K562 (cell line): ENCODE measurements at regions not wholly inside any gene's neighbourhood (a gene's known extent, or its start where the extent isn't known, plus 50 kb on each side); places are given as distances from the start of the nearest gene placed in this dataset.

ENCODE experiments used
- ARID4B ChIP-seq: sonication (generic); formaldehyde crosslinking; IDR thresholded peaks from 2 replicates; pipeline ENCODE4 v1.8.0; 2022; ENCODE audit warnings: mild to moderate bottlenecking, missing genetic modification reagents
- ASH1L ChIP-seq: fragments of 450-650 bp; IDR thresholded peaks from 2 replicates; pipeline ENCODE4 v1.6.1; 2018; ENCODE audit warnings: borderline replicate concordance, mild to moderate bottlenecking, low read depth; ENCODE audit not compliant: partially characterized antibody
- CEBPB ChIP-seq: fragments of 450-650 bp; IDR thresholded peaks from 2 replicates; pipeline ENCODE4 v1.6.1; 2016; ENCODE audit warnings: missing genetic modification characterization, missing compliant biosample characterization
- CHAMP1 ChIP-seq: fragments of 450-650 bp; IDR thresholded peaks from 2 replicates; pipeline ENCODE4 v1.6.1; 2016; ENCODE audit warnings: mild to moderate bottlenecking
- ESRRA ChIP-seq: fragments of 450-650 bp; IDR thresholded peaks from 2 replicates; pipeline ENCODE4 v1.6.1; 2014; ENCODE audit warnings: low read depth, mild to moderate bottlenecking, moderate library complexity, borderline replicate concordance
- FOXO4 ChIP-seq: fragments of 450-650 bp; formaldehyde crosslinking; IDR thresholded peaks from 2 replicates; pipeline ENCODE4 v1.4.0; 2020; ENCODE audit warnings: mild to moderate bottlenecking, moderate library complexity
- MAZ ChIP-seq, 2 experiments: fragments of 450-650 bp in 1 of 2; sonication (generic) in 1 of 2; formaldehyde crosslinking; IDR thresholded peaks in 1 of 2; conservative IDR thresholded peaks in 1 of 2; 2 replicates each; pipeline versions ENCODE4 v1.4.0 to v1.5.0; 2020; ENCODE audit warnings: mild to moderate bottlenecking in 1 of 2, missing genetic modification reagents in 1 of 2
- MTA2 ChIP-seq: fragments of 450-650 bp; IDR thresholded peaks from 2 replicates; pipeline ENCODE4 v1.6.1; 2016; ENCODE audit warnings: low read depth
- NFE2 ChIP-seq: IDR thresholded peaks from 2 replicates; pipeline ENCODE4 v1.6.1; 2014; ENCODE audit warnings: antibody characterized with exemption, low read depth
- PCBP1 ChIP-seq: fragments of 200-400 bp; formaldehyde crosslinking; IDR thresholded peaks from 2 replicates; pipeline ENCODE4 v1.6.1; 2018; ENCODE audit warnings: mild to moderate bottlenecking, low read depth, low read length; ENCODE audit not compliant: poor library complexity, severe bottlenecking
- THRA ChIP-seq: fragments of 450-650 bp; IDR thresholded peaks from 2 replicates; pipeline ENCODE4 v1.6.1; 2017; ENCODE audit warnings: mild to moderate bottlenecking, moderate library complexity
- ZNF584 ChIP-seq: fragments of 200-800 bp; sonication (Bioruptor generic); IDR thresholded peaks from 2 replicates; pipeline ENCODE4 v1.6.1; 2016; ENCODE audit warnings: low read depth, mild to moderate bottlenecking, missing genetic modification characterization, missing compliant biosample characterization
- TF ChIP-seq, protein P1 (sequence below): fragments of 200-800 bp; sonication (Bioruptor generic); IDR thresholded peaks from 2 replicates; pipeline ENCODE4 v1.6.1; 2016; ENCODE audit warnings: missing genetic modification characterization, missing compliant biosample characterization

DNA sequence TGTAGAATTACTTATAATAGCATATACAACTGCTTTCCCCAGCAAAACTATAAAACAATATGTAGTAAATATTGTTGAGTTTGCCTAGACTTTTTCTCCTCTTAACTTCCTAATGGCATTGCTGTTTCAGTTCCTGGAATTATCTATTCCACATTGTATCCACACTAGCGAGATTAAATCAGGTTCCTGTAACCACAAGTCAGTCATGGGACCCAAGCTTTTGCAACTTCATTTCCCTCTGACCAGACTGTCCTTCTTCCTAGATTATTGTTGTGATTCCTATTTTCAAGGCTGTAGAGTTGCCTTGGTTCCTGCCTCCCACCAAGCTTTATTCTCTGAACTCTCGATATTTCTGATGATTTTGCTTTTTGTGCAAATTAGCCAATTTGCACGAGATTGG, 173.3 kb upstream of the ZNF804B start (continued):
- no peak for TF ChIP-seq NFE2
- TF ChIP-seq ZNF584 (CRISPR knock-in tag): no peak
- no peak for TF ChIP-seq ARID4B
- no peak for TF ChIP-seq FOXO4 (CRISPR knock-in tag)
- no peak for TF ChIP-seq ASH1L
- TF ChIP-seq, protein P1, sequence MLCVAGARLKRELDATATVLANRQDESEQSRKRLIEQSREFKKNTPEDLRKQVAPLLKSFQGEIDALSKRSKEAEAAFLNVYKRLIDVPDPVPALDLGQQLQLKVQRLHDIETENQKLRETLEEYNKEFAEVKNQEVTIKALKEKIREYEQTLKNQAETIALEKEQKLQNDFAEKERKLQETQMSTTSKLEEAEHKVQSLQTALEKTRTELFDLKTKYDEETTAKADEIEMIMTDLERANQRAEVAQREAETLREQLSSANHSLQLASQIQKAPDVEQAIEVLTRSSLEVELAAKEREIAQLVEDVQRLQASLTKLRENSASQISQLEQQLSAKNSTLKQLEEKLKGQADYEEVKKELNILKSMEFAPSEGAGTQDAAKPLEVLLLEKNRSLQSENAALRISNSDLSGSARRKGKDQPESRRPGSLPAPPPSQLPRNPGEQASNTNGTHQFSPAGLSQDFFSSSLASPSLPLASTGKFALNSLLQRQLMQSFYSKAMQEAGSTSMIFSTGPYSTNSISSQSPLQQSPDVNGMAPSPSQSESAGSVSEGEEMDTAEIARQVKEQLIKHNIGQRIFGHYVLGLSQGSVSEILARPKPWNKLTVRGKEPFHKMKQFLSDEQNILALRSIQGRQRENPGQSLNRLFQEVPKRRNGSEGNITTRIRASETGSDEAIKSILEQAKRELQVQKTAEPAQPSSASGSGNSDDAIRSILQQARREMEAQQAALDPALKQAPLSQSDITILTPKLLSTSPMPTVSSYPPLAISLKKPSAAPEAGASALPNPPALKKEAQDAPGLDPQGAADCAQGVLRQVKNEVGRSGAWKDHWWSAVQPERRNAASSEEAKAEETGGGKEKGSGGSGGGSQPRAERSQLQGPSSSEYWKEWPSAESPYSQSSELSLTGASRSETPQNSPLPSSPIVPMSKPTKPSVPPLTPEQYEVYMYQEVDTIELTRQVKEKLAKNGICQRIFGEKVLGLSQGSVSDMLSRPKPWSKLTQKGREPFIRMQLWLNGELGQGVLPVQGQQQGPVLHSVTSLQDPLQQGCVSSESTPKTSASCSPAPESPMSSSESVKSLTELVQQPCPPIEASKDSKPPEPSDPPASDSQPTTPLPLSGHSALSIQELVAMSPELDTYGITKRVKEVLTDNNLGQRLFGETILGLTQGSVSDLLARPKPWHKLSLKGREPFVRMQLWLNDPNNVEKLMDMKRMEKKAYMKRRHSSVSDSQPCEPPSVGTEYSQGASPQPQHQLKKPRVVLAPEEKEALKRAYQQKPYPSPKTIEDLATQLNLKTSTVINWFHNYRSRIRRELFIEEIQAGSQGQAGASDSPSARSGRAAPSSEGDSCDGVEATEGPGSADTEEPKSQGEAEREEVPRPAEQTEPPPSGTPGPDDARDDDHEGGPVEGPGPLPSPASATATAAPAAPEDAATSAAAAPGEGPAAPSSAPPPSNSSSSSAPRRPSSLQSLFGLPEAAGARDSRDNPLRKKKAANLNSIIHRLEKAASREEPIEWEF (CRISPR knock-in tag): no peak
- no peak for TF ChIP-seq MTA2
- peak; percentile 78; the same call in 1 of the 2 replicates for TF ChIP-seq ESRRA
- TF ChIP-seq MAZ (CRISPR knock-in tag; conservative IDR thresholded peaks at IDR 0.05 in 1 of 2, IDR thresholded peaks at IDR 0.05 in 1 of 2): no peak
- TF ChIP-seq THRA: no peak
- peak; percentile 15; the same call in 1 of the 2 replicates for TF ChIP-seq CHAMP1
- 0 out of 2 replicates have a peak, but pooled peaks have one; percentile 46 for TF ChIP-seq CEBPB (tag)
- no peak for TF ChIP-seq PCBP1
